LNCaP clone FGC (cell line): ENCODE measurements at regions not wholly inside any gene's neighbourhood (a gene's known extent, or its start where the extent isn't known, plus 50 kb on each side); places are given as distances from the start of the nearest gene placed in this dataset.
A peak's percentile ranks its signal among the peaks of the same experiment; 100 is the strongest.

ENCODE experiments used
- DNase-seq: peaks from one replicate; pipeline ENCODE4 v3.0.0-alpha.2; 2011; ENCODE audit warnings: low read depth
- H3K4me3 ChIP-seq: 2 replicates; pipeline ENCODE4 v1.5.1; 2011; ENCODE audit warnings: mild to moderate bottlenecking, low read depth, low read length, control low read depth
- TF ChIP-seq, protein P1 (sequence below): IDR thresholded peaks from 2 replicates; pipeline ENCODE4 v1.5.1; 2012; ENCODE audit warnings: mild to moderate bottlenecking; ENCODE audit not compliant: control insufficient read depth, insufficient read depth; ENCODE audit errors: extremely low read depth

DNA sequence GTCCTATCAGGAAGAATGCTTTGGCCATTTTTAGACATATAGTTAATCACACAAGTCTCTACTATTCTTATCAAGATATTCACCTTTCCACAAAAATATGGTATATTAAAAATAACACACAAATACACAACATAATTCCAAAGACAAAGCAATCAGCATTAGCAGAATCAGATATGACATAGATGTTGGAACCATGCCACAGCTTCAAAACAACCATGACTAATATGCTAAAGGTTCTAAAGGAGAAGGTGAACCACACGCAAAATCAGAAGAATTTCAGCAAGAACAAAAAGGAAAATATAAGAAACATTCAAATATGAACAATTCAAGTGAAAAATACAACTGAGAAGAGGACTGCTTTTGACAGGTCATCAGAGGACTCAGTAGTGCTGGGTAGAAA lies 670.2 kb upstream of the SORCS1 start:
- TF ChIP-seq, protein P1, sequence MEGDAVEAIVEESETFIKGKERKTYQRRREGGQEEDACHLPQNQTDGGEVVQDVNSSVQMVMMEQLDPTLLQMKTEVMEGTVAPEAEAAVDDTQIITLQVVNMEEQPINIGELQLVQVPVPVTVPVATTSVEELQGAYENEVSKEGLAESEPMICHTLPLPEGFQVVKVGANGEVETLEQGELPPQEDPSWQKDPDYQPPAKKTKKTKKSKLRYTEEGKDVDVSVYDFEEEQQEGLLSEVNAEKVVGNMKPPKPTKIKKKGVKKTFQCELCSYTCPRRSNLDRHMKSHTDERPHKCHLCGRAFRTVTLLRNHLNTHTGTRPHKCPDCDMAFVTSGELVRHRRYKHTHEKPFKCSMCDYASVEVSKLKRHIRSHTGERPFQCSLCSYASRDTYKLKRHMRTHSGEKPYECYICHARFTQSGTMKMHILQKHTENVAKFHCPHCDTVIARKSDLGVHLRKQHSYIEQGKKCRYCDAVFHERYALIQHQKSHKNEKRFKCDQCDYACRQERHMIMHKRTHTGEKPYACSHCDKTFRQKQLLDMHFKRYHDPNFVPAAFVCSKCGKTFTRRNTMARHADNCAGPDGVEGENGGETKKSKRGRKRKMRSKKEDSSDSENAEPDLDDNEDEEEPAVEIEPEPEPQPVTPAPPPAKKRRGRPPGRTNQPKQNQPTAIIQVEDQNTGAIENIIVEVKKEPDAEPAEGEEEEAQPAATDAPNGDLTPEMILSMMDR: no peak
- no peak for DNase-seq
- H3K4me3 ChIP-seq: no peak overlapping the region

DNA sequence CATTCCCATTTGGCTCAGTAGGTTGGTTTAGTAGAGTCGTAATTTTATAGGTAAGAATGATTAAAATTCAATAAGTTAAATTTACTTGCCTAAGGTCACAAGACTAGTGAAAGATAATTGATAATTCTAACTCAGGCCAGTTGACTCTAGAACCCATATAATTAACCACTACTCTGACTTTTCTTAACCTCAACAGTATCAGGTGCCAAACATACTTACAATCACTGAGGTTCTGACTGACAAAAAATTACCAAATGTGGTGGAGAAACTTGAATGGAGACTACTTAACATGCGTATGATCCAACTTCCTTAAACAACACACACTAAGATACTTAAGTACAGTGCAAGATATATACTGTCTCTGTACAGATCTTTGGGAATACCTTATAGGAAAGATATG lies 667.3 kb upstream of the SORCS1 start:
- TF ChIP-seq, protein P1: no peak
- H3K4me3 ChIP-seq: no peak overlapping the region
- DNase-seq: no peak

DNA sequence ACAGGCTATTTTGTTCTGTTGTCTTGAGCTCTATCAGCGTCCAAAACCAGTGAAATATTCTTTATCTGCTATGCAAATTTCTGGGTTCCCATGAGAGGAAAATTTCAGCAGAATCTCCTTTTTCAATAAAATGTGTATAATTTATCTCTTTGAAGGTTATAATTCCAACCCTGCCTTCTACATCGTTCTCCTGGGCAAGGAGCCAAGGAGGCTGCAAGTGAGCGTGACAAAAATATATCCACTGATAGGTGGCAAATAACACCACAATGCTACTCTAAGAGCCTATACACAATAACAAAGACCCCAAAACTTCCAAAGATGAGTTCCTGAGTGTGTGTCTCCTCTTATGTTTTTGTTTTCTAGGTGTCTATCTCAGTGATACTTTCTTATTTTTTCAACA lies 664.7 kb upstream of the SORCS1 start:
- TF ChIP-seq, protein P1: no peak

DNA sequence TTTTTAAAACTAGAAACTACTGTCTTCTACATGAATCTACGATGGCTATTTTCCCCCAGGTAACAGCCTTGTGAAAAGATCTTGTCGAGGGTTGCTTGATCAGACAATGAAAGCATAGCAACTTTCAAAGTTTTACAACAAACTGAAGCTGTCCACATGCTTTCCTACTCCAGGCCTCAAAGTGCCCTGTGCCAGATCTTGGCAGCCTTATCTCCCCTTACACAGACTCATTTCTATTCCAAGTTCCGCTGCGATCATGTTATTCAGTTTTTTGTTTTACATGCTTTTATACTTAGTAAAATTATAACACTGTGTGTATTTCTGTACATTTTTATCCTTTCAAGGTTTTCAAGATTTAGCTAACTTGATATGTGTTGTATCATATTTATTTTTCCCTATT lies 661.7 kb upstream of the SORCS1 start:
- H3K4me3 ChIP-seq: no peak overlapping the region
- DNase-seq: no peak

More for the DNA sequence above, 664.7 kb upstream of the SORCS1 start:
- H3K4me3 ChIP-seq: no peak overlapping the region
- no peak for DNase-seq

DNA sequence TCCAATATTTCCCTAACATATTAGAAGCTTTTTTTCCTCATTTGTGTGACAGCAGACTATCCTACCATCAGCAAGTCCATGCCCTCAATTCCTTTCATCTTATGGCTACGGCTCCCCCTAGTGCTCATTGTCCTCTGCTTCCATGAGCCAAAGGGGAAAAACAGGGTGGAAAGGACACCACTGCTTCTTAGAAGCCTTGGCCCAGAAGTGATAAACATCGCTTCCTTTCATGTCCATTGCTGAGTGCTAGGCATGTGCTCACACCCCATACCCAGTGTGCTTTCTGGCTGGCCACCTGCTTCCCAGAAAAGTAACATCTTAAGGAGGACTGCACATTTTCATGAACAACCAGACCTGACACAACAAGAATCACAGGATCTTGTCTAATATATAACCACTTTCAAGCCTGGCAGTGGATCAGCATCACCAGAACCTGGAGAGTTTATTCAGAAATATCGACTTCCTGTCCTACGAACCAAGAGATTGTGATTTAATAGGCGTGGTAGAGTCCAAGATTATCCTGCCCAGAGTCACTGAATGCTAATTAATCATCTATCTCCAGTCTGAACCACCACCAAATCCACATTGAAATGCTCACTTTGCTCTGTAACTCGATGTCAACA lies 650.5 kb upstream of the SORCS1 start:
- H3K4me3 ChIP-seq: no peak overlapping the region
- peak; percentile 39 for DNase-seq

More for the DNA sequence above, 661.7 kb upstream of the SORCS1 start:
- TF ChIP-seq, protein P1: no peak

DNA sequence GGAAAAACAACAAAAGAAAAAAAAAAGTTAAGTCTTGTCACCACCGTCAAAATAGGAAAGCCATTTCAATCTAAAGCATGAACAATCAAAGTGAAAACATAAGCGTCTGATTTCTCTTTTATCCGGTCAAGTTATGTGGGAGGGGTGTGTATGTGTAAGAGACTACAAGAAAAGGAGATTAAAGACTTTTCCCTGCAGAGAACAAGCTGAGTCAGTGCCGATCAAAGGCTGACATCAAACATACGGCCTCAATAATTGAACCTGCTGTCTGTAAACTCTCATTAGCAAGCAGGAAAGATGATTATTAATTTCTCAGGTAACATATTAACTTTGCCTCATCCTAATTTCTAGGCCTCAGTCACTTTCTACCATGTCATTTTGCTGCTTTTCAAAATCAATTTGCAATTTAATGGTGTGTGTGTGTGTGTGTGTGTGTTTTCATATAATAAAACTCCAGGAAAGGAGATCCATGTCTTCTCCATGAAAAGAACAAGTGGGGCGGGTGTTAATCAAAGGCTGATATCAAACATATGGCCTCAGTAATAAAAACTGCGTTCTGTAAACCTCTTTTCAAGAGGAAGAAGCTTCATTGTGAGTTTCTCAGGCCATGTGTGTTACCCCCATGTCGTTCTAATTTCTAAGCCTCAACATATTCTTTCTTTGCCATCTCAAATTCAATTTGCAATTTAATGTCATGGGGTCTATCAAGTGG lies 649.1 kb upstream of the SORCS1 start:
- no peak for DNase-seq
- TF ChIP-seq, protein P1: no peak
- no peak overlapping the region for H3K4me3 ChIP-seq

More for the DNA sequence above, 650.5 kb upstream of the SORCS1 start:
- TF ChIP-seq, protein P1: peak; percentile 95

DNA sequence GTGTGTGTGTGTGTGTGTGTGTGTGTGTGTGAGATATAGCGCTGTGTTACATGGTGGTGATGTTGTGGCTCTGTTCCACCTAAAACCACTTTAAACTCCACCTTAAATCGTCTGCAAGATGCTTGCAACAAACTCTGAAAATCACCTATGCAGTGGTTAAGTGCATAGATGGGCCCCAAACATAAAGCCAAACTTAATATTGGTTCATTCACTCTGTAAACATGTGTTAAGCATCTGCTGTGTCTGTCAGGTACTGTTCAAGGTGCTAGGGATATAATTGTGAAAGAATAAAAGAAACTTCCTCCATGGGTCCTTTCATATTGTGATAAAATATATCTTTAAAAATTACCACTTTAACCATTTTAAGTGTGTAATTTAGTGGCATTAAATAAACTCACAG lies 645.4 kb upstream of the SORCS1 start:
- DNase-seq: no peak
- TF ChIP-seq, protein P1: no peak
- H3K4me3 ChIP-seq: no peak overlapping the region
